Upper lobe of right lung (tissue), 1 donor: ENCODE measurements at regions not wholly inside any gene's neighbourhood (a gene's known extent, or its start where the extent isn't known, plus 50 kb on each side); places are given as distances from the start of the nearest gene placed in this dataset.

Experiments used
- ATAC-seq: fragments of 200-7000 bp; cut with Tn5 transposase; one replicate; pipeline ENCODE4 v1.9.1; 2020; ENCODE audit warnings: mild to moderate bottlenecking, moderate library complexity
- DNase-seq: peaks from one replicate; pipeline ENCODE4 v3.0.0-alpha.2; 2020
- H3K27ac ChIP-seq: fragments of 200-600 bp; one replicate; pipeline ENCODE4 v1.8.0; 2022
- H3K27me3 ChIP-seq: fragments of 200-600 bp; one replicate; pipeline ENCODE4 v1.8.0; 2022; ENCODE audit warnings: mild to moderate bottlenecking
- H3K36me3 ChIP-seq: fragments of 200-600 bp; one replicate; pipeline ENCODE4 v1.8.0; 2022
- H3K4me1 ChIP-seq: fragments of 200-600 bp; one replicate; pipeline ENCODE4 v1.8.0; 2022
- H3K4me3 ChIP-seq: fragments of 200-600 bp; one replicate; pipeline ENCODE4 v1.8.0; 2022; ENCODE audit warnings: mild to moderate bottlenecking
- H3K9me3 ChIP-seq: fragments of 200-600 bp; one replicate; pipeline ENCODE4 v1.8.0; 2022
- CTCF ChIP-seq: fragments of 200-600 bp; IDR thresholded peaks from one replicate; pipeline ENCODE4 v1.8.0; 2022; ENCODE audit warnings: antibody characterized with exemption
- intact Hi-C: fragments of 100-400 bp; cut with DNase I; formaldehyde crosslinking; loops from one replicate; pipeline ENCODE4 v1.11.0; 2022
- donor health status: DM: no; HTN: yes; CAD: no; lungs with severe emphysema.

GRCh38 chr3:194084284-194084683, 51.7 kb upstream of the HES1 start:
- no peak for DNase-seq
- no peaks in the 10 kb centered on the region for H3K9me3 ChIP-seq
- H3K27me3 ChIP-seq = no peaks in the 10 kb centered on the region
- H3K4me3 ChIP-seq = no peak overlapping the region
- intact Hi-C loops = no loop called here
- H3K27ac ChIP-seq = no peak overlapping the region
- H3K4me1 ChIP-seq = peaks cover 4% of the 10 kb centered on the region
- ATAC-seq = no peak
- H3K36me3 ChIP-seq = no peaks in the 10 kb centered on the region
- TF ChIP-seq CTCF = no peak
